ENCODE measurements at regions not wholly inside any gene's neighbourhood (a gene's known extent, or its start where the extent isn't known, plus 50 kb on each side); places are given as distances from the start of the nearest gene placed in this dataset.
A peak's percentile ranks its signal among the peaks of the same experiment; 100 is the strongest.

- H3K4me3 ChIP-seq (replicated peaks in 1 of 3; ENCODE audit: insufficient read depth in 1 of 3, low read depth in 1 of 3, low read length in 3 of 3), result no peak overlapping the region
- FAIRE-seq, result no peak
- H3K27me3 ChIP-seq (ENCODE audit: control insufficient read depth in 2 of 2, insufficient read depth in 2 of 2, low read length in 2 of 2), result no peaks in the 10 kb centered on the region
- peak overlapping the region; percentile 77 for H3K4me2 ChIP-seq (ENCODE audit: insufficient read depth, low read length)
- no peaks in the 10 kb centered on the region for H3K9me1 ChIP-seq (replicated peaks; ENCODE audit: control insufficient read depth, extremely low read depth, insufficient read depth, low read length)
- H4K20me1 ChIP-seq (replicated peaks; ENCODE audit: control insufficient read depth, extremely low read depth, insufficient read depth, low read length), result no peaks in the 10 kb centered on the region
- H3K36me3 ChIP-seq (ENCODE audit: control insufficient read depth in 2 of 2, extremely low read depth in 1 of 2, insufficient read depth in 2 of 2, low read length in 2 of 2), result no peaks in the 10 kb centered on the region
- BruUV-seq (replicated peaks), result TSS peak; percentile 92
- peak overlapping the region; percentile 65 for H2AFZ ChIP-seq (ENCODE audit: low read depth, low read length)
- H3K27ac ChIP-seq (ENCODE audit: insufficient read depth, low read depth, low read length), result peak overlapping the region; percentile 75
- H3K79me2 ChIP-seq (ENCODE audit: control insufficient read depth, insufficient read depth, low read length), result no peaks in the 10 kb centered on the region
- intact Hi-C loops (cut with micrococcal nuclease) (loop anchor here (1.0 to 2.0 kb wide), 3 partner anchors 13 to 135 kb away; partner anchors contain the start of gene AP1S2), dilution Hi-C loops (cut with MboI; ENCODE audit: extremely low pct_ligation_motif_present, low sequenced_read_pairs) (no loop called here)
- peak overlapping the region; percentile 24 for H3K9ac ChIP-seq (replicated peaks; ENCODE audit: extremely low read depth, insufficient read depth, low read length)
- ChIA-PET POLR2A (no interaction called here), CTCF (interaction anchor here (1.0 to 2.3 kb wide), 2 partner anchors 8 to 18 kb away, joined by 3 to 6 read pairs; no protein-coding TSS in a partner anchor)
- peaks cover 17% of the 10 kb centered on the region for H3K4me1 ChIP-seq (ENCODE audit: control insufficient read depth, extremely low read depth, insufficient read depth, low read length)
- DNase-seq (ENCODE audit: low read depth, low spot score), result no peak
- H3K9me3 ChIP-seq (replicated peaks; ENCODE audit: control insufficient read depth, insufficient read depth, low read length), result no peaks in the 10 kb centered on the region
- no peak for TF ChIP-seq JUN (IDR thresholded peaks at IDR 0.05; ENCODE audit: borderline replicate concordance, insufficient read depth, insufficient read length, low read depth)
Measured at GRCh38 chrX:15989716-15990115, 133.6 kb upstream of the GRPR start.

- no peaks in the 10 kb centered on the region for H4K20me1 ChIP-seq (replicated peaks; ENCODE audit: control insufficient read depth, extremely low read depth, insufficient read depth, low read length)
- peak overlapping the region; percentile 34 for H2AFZ ChIP-seq (ENCODE audit: low read depth, low read length)
- H3K27ac ChIP-seq (ENCODE audit: insufficient read depth, low read depth, low read length), result peak overlapping the region; percentile 75
- H3K4me2 ChIP-seq (ENCODE audit: insufficient read depth, low read length), result peak overlapping the region; percentile 77
- peak overlapping the region; percentile 24 for H3K9ac ChIP-seq (replicated peaks; ENCODE audit: extremely low read depth, insufficient read depth, low read length)
- H3K79me2 ChIP-seq (ENCODE audit: control insufficient read depth, insufficient read depth, low read length), result no peaks in the 10 kb centered on the region
- H3K9me3 ChIP-seq (replicated peaks; ENCODE audit: control insufficient read depth, insufficient read depth, low read length), result no peaks in the 10 kb centered on the region
- H3K4me3 ChIP-seq (replicated peaks in 1 of 3; ENCODE audit: insufficient read depth in 1 of 3, low read depth in 1 of 3, low read length in 3 of 3), result no peak overlapping the region
- no peaks in the 10 kb centered on the region for H3K27me3 ChIP-seq (ENCODE audit: control insufficient read depth in 2 of 2, insufficient read depth in 2 of 2, low read length in 2 of 2)
- H3K4me1 ChIP-seq (ENCODE audit: control insufficient read depth, extremely low read depth, insufficient read depth, low read length), result peaks cover 17% of the 10 kb centered on the region
- FAIRE-seq (peak; percentile 98), DNase-seq (ENCODE audit: low read depth, low spot score) (peak; percentile 74)
- ChIA-PET CTCF (interaction anchor here (0.9 to 2.3 kb wide), 2 partner anchors 11 to 17 kb away, joined by 3 to 6 read pairs; no protein-coding TSS in a partner anchor), POLR2A (no interaction called here)
- no peaks in the 10 kb centered on the region for H3K36me3 ChIP-seq (ENCODE audit: control insufficient read depth in 2 of 2, extremely low read depth in 1 of 2, insufficient read depth in 2 of 2, low read length in 2 of 2)
- BruUV-seq (replicated peaks), result TSS peak; percentile 78
- dilution Hi-C loops (cut with MboI; ENCODE audit: extremely low pct_ligation_motif_present, low sequenced_read_pairs) (no loop called here), intact Hi-C loops (cut with micrococcal nuclease) (loop anchor here (1.0 to 2.0 kb wide), 3 partner anchors 14 to 135 kb away; partner anchors contain the start of gene AP1S2)
- H3K9me1 ChIP-seq (replicated peaks; ENCODE audit: control insufficient read depth, extremely low read depth, insufficient read depth, low read length), result no peaks in the 10 kb centered on the region
- TF ChIP-seq CTCF (IDR thresholded peaks at IDR 0.05; ENCODE audit: extremely low read depth in 1 of 2, insufficient read depth in 1 of 2, low read depth in 1 of 2, low read length in 2 of 2), result no peak
- TF ChIP-seq GATA2 (IDR thresholded peaks at IDR 0.05; ENCODE audit: insufficient read depth, insufficient read length, low read depth, low read length), result no peak
- no peak for TF ChIP-seq POLR2AphosphoS5 (IDR thresholded peaks at IDR 0.05; ENCODE audit: insufficient read depth, low read depth, low read length)
- TF ChIP-seq MAX (IDR thresholded peaks at IDR 0.05; ENCODE audit: insufficient read depth, insufficient read length), result no peak
- peak; percentile 68 for TF ChIP-seq FOS (IDR thresholded peaks at IDR 0.05; ENCODE audit: borderline replicate concordance, insufficient read depth, low read length)
- TF ChIP-seq MYC (IDR thresholded peaks at IDR 0.05; ENCODE audit: low read depth, low read length), result no peak
- no peak for TF ChIP-seq EZH2 (IDR thresholded peaks at IDR 0.05; ENCODE audit: borderline replicate concordance, low read depth, low read length, severe bottlenecking)
- TF ChIP-seq JUN (IDR thresholded peaks at IDR 0.05; ENCODE audit: borderline replicate concordance, insufficient read depth, insufficient read length, low read depth), result peak; percentile 77
- TF ChIP-seq POLR2A (IDR thresholded peaks at IDR 0.05; ENCODE audit: low read depth, low read length), result peak; percentile 15
Measured at GRCh38 chrX:15988661-15989603, 134.3 kb upstream of the AP1S2 start.
